NCI-H146 treated with DMSO at 0.1 percent for 48 hours (cell line): ENCODE measurements at regions not wholly inside any gene's neighbourhood (a gene's known extent, or its start where the extent isn't known, plus 50 kb on each side); places are given as distances from the start of the nearest gene placed in this dataset.

ENCODE experiments used
- DNase-seq: peaks from one replicate; lab custom pipeline; 2025; ENCODE audit not compliant: unreplicated experiment; lab: John Stamatoyannopoulos, UW

DNA sequence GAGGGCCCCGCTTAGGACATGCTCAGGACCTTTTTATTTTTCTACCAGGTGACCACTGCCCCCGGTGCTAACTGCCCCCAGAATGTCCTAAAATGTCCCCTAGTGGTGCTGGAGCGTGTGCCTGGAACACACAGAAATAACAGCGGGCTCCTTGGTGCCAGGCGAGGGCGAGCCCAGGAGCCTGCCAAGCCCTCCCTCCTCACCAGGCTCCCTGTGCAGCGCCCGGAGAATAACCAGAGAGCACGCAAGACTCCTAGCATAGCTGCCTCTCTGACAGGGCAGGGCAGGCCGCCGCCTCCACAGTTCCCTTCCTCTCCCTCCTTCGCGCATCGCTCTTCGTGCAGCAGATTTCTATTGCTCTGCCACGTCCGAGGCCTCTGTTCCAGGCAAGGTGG is 84.3 kb upstream of the ZNF516 start:
- no peak for DNase-seq

- no peak for DNase-seq
Measured at GRCh38 chr18:76578571-76579300, 83.7 kb upstream of the ZNF516 start.

GRCh38 chr18:76573325-76574025 is 78.4 kb upstream of the ZNF516 start:
- DNase-seq: no peak

GRCh38 chr18:76572518-76573247 is 77.6 kb upstream of the ZNF516 start:
- DNase-seq: peak; percentile 56

GRCh38 chr18:76571689-76572088 is 76.6 kb upstream of the ZNF516 start:
- DNase-seq: no peak

GRCh38 chr18:76570856-76571255 is 75.8 kb upstream of the ZNF516 start:
- DNase-seq: no peak

GRCh38 chr18:76569644-76570419 is 74.8 kb upstream of the ZNF516 start:
- no peak for DNase-seq

GRCh38 chr18:76568731-76569130 is 73.7 kb upstream of the ZNF516 start:
- DNase-seq: no peak

DNA sequence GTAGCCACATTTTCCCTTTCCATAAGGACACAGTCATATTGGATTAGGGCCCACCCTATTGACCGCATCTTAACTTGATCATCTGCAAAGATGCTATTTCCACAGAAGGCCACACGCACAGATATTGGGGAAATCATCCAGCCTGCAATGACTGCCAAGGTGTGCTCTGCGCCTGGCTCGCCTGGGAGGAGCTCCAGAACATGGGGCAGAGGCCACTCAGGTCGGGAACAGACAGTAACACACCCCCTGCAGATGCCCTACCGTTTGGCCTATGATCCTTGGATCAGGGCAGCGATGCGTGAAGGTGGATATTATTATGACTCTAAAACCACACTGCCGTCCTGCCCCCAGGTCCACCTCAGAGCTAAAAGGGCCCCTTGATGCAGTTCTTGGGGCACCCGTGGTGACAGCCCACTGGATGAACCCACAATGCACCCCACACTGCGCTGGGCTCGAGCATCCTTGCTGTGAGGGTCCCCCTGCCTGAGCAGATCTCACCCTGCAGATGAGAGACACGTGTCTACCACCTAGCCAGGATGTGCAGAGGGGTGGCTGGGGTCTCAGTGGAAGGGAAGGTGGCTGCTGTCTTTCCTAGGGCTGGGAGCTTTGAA is 72.9 kb upstream of the ZNF516 start:
- DNase-seq: no peak

- no peak for DNase-seq
Measured at GRCh38 chr18:76566987-76567386, 71.9 kb upstream of the ZNF516 start.

DNA sequence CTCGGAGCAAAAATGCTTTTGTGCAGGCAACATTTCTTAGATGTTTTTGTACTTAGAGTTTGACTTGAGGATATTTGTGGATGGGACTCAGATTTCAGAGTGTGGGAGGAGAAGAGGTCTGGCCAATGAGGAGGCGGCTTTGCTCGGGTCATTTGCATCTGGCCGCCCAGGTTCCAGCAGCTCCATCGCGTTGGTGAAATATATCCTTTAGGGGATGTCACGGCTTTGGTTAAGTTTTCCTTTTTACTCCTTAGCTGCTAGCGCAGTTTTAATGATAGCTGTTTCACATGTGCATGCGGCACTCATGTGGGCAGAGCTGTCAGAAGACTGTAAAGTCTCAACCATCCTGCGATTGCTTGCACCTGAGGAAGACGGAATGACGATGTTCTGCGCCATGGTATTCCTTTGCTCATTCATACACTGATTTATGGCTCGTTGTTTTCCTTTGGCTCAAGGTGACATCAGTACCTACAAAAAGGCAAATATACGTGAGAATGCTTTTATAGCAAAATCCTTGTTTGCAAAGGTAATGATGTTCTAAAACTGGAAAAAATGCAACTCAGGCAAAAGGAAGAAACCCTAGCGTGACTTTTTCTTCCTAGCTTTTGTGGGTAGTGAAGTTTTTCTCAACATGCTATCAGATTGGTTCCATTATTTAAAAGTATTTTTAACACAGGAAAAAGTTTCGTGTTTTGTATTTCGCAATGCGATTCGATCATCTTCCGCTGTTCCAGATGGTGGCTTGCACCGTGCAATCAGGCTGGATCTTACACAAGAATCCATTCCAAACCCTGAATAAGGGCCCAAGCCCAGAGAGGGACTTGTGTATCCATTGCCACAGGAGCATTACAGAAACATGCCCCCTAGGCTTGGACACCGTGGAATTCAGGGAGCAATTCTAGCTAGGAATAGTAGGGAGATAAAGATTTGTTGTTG is 70.5 kb upstream of the ZNF516 start:
- no peak for DNase-seq

DNA sequence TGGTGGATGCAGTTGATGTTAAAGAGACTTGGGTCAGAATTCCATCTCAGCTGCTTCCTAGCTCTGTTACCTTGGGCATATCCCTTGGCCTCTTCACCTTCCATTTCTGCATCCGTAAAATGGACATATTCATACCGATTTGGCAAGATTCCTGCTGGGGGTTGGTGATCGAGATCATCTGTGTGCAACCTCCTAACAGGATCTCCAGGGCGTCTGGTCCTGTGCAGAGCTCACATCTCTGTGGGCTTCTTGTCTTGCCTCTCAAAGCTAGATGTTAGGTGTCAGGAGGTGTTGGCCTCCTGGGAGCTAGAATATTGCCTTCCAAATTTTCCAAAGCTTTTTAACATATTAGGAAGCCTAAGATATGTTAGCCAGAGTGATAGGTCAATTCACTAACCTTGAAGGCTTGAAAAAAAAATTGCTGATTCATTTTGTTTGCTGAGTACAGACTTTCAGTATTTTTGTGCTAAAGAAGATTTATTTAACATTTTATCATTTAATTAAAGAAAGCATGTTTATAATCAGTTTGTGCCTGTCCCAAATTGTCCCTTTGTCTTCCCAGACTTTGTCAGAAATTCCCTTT is 69.7 kb upstream of the ZNF516 start:
- no peak for DNase-seq

- no peak for DNase-seq
Measured at GRCh38 chr18:76564117-76564516, 69.1 kb upstream of the ZNF516 start.

GRCh38 chr18:76562286-76563122 is 67.5 kb upstream of the ZNF516 start:
- no peak for DNase-seq

DNA sequence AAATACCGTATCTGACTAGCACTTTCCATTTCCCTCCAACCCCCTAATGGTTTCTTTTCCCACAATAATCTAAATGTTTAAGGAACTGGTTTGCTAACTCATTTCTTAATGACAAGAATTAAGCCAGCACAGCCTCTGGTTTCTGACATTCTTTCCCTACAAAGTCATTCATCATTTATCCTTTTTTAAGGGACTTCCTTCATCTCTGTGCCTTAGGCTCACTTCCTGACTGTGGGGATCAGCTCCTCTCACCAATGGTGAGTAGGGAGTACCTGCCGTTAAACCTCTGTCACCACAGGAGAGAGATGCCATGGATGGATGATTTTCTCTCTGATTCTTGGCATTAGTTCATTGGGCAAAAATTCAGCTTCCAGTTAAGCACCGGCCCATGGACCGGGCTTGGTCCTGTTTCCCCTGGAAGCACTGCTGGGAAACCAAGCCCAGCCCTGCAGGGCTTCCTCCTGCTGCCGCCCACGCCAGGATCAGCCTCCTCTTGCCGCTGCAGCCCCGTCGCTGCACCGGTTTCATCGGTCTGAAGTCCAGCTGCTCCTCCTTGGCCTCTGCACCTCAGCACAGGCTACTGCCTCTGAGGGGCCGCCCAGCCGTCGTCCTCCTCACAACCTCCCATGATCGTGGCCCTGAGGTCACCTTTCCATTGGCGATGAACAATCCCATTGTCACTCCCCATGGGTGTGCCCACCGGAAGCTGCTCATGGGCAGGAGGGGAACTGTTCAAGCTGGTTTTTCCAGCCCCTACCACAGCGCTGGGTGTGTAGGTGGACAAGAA is 64.0 kb upstream of the ZNF516 start:
- peak; percentile 82 for DNase-seq

GRCh38 chr18:76557026-76557575 is 62.1 kb upstream of the ZNF516 start:
- no peak for DNase-seq

DNA sequence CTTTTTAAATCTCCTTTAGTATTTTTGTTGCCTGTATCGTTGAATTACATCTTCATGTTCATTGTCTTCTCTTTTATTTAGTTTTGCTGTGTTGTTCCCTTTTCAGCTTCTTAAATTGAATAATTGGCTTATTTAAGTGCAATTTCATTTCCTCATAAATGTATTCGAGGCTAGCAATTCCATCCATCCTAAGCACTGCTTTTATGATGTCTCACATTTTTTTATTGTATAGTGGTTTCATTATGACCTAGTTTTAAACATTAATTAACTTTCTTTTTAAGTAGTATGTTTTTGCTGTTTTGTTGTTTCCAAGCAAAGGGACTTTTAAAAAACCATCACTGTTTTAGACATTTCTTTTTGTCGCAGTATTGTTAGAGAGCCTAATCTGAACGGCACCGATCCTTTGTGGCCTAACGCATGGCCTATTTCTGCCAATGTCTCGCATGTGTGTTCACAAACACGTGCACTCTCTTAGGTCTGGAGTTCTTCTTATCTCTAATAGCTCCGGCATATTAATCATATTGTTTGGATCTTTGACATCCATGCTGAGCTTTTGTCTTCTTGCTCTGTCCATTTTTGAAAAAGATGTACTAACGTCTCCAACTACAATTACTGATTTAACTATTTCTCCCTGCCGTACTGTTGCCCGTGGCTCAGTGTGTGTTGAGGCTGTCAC is 59.6 kb upstream of the ZNF516 start:
- DNase-seq: peak; percentile 66
